ENCODE measurements at regions not wholly inside any gene's neighbourhood (a gene's known extent, or its start where the extent isn't known, plus 50 kb on each side); places are given as distances from the start of the nearest gene placed in this dataset.

DNA sequence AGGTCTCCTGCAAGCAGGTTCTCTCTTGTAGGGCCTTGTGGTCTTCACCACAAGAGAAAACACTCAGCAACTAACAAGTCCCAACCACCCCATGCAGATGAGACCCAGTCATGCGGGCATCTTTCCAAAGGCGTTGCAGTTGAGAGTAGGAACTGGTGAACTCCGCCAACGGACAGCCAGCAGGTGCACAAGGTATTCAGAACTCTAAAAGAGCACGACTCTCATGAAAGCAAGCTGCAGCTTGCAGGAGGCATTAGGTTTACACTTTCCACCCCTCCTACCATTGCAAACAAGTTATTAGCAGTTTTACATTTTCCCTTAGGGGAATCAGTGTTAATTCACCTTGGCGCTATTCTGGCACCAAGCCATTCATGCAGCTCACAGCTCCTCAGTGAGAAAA is 173.4 kb upstream of the KIT start:
- TF ChIP-seq, protein P1, sequence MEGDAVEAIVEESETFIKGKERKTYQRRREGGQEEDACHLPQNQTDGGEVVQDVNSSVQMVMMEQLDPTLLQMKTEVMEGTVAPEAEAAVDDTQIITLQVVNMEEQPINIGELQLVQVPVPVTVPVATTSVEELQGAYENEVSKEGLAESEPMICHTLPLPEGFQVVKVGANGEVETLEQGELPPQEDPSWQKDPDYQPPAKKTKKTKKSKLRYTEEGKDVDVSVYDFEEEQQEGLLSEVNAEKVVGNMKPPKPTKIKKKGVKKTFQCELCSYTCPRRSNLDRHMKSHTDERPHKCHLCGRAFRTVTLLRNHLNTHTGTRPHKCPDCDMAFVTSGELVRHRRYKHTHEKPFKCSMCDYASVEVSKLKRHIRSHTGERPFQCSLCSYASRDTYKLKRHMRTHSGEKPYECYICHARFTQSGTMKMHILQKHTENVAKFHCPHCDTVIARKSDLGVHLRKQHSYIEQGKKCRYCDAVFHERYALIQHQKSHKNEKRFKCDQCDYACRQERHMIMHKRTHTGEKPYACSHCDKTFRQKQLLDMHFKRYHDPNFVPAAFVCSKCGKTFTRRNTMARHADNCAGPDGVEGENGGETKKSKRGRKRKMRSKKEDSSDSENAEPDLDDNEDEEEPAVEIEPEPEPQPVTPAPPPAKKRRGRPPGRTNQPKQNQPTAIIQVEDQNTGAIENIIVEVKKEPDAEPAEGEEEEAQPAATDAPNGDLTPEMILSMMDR (conservative IDR thresholded peaks at IDR 0.05; ENCODE audit: low read depth, low read length): no peak
- no peak overlapping the region for H3K4me3 ChIP-seq (ENCODE audit: low read depth, low read length)
- DNase-seq (ENCODE audit: low read depth): no peak

DNA sequence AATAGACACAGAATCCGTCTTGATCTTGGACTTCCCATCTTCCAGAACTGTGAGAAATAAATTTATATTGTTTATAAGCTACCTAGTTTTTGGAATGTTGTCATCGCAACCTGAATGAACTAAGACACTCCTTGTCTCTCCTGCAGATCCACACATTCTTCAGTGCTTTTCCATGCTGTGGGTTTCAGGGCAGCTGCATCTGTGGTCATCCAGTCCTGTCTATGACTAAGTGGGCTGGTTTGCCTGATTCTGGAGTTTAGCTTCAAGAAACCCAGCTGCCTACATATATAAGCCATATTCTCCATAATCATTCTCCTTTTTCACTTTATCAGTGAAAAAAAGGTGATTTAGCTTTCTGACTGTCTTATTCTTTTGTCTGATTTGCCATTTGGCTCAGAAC is 170.3 kb upstream of the KIT start:
- TF ChIP-seq, protein P1 (conservative IDR thresholded peaks at IDR 0.05; ENCODE audit: low read depth, low read length): no peak
- no peak for DNase-seq (ENCODE audit: low read depth)
- no peak overlapping the region for H3K4me3 ChIP-seq (ENCODE audit: low read depth, low read length)

DNA sequence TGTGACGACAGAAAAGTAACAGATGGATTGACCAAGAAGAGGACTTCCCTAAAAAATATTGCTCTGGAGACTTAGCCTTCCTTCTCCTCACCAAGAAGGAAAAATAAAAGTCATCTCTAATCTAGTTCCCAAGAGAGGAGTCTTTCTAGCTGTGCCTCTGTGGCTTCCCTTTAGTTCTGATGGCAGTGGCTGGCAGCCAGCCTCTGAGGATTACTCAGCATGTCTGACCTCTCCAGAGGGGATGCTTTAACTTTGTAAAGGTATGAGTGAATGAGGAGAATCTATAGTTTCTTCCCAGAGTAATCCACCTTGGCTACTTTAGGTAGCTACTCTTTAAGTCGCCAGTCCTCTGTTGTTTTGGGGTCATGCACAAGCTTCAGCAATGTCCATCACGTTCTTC is 163.9 kb upstream of the KIT start:
- TF ChIP-seq, protein P1 (conservative IDR thresholded peaks at IDR 0.05; ENCODE audit: low read depth, low read length): no peak
- H3K4me3 ChIP-seq (ENCODE audit: low read depth, low read length): no peak overlapping the region
- no peak for DNase-seq (ENCODE audit: low read depth)

DNA sequence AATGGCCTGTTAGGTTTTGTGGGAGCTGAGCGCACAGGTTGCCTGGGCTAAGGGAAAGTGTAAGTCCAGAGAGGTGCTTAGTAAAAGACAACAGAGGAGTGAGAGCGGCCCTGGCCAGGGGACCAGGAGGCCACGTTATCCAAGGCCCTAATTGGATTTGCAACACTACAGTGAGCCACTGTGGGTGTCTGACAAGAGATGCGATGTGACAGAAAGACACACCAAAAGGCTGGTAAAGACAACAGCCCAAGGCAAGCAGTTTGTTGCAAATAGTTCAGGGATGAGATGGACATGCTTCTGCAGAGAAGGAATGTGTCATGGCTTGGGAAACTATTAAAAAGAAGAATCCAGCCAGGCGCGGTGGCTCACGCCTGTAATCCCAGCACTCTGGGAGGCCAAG is 162.7 kb upstream of the KIT start:
- DNase-seq (ENCODE audit: low read depth): no peak
- no peak overlapping the region for H3K4me3 ChIP-seq (ENCODE audit: low read depth, low read length)
- TF ChIP-seq, protein P1 (conservative IDR thresholded peaks at IDR 0.05; ENCODE audit: low read depth, low read length): no peak

DNA sequence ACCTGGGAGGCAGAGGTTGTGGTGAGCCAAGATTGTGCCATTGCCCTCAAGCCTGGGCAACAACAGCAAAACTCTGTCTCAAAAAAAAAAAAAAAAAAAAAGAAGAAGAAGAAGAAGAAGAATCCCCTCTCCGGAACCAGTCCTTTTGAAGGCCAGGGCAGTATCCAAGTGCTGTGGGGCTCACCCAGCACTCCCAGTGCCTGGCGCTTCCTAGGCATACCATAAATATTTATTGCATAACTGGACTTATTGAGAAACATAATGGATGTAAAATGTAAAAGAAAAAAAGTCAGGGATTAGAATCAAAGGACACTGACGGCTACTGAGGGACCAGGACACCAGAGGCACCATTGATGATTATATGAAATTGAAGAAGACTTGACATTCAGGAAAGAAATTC is 162.1 kb upstream of the KIT start:
- no peak overlapping the region for H3K4me3 ChIP-seq (ENCODE audit: low read depth, low read length)
- TF ChIP-seq, protein P1 (conservative IDR thresholded peaks at IDR 0.05; ENCODE audit: low read depth, low read length): no peak
- DNase-seq (ENCODE audit: low read depth): no peak

DNA sequence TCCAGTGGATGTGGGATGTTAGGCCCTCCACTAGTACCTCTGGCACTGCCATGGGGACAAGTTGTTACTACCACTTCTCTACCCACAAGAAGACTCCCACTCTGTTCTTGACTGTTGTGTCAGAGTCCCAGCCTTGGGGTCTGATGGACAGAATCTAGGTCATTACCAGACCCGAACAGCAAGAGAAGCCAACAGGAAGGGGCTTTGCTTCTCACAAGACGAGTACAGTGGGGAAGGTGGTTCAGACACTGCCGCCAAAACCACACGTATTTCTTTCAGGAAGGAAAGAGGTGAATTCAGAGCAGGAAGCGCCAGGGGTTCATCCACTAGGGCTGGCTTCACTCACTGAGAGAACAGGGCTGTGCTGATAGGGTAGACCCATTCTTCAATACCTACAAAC is 161.3 kb upstream of the KIT start:
- no peak for DNase-seq (ENCODE audit: low read depth)
- TF ChIP-seq, protein P1 (conservative IDR thresholded peaks at IDR 0.05; ENCODE audit: low read depth, low read length): no peak

DNA sequence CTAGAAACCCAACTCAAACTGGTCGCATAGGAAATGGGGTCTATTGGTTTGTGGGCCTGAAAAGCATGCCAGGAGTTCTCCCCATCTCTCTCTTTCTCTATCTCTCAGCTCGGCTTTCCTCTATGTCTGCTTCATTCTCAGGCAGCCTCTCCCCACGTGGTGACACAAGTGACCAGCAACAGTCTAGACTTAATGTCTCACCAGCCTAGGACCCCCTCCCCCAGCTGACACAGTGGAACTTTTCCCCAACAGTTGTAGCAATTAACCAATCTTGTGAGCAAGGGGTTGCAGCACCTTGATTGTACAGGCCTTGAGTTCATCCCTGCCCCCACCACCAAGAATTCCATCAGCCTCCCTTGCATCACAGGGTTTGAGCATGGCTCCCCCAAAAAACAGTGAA is 159.8 kb upstream of the KIT start:
- H3K4me3 ChIP-seq (ENCODE audit: low read depth, low read length): no peak overlapping the region
- DNase-seq (ENCODE audit: low read depth): no peak
- TF ChIP-seq, protein P1 (conservative IDR thresholded peaks at IDR 0.05; ENCODE audit: low read depth, low read length): no peak

More for the DNA sequence above, 161.3 kb upstream of the KIT start:
- H3K4me3 ChIP-seq (ENCODE audit: low read depth, low read length): no peak overlapping the region
